ENCODE measurements at regions not wholly inside any gene's neighbourhood (a gene's known extent, or its start where the extent isn't known, plus 50 kb on each side); places are given as distances from the start of the nearest gene placed in this dataset.

- TF ChIP-seq EZH2 (IDR thresholded peaks at IDR 0.05), result no peak
Observed at GRCh38 chr3:54065586-54065985, 56.8 kb upstream of the CACNA2D3 start (continued).

GRCh38 chr3:54065140-54065539, 57.2 kb upstream of the CACNA2D3 start:
- H4K20me1 ChIP-seq (ENCODE audit: insufficient read depth), result no peaks in the 10 kb centered on the region
- H3K9me2 ChIP-seq (ENCODE audit: insufficient read depth), result no peaks in the 10 kb centered on the region
- no peaks in the 10 kb centered on the region for H3K9me3 ChIP-seq (ENCODE audit: control insufficient read depth in 1 of 2, insufficient read depth in 1 of 2, low read depth in 1 of 2, low read length in 2 of 2)
- no peak overlapping the region for H3K4me2 ChIP-seq (ENCODE audit: low read length)
- no peaks in the 10 kb centered on the region for H3K36me3 ChIP-seq (ENCODE audit: control insufficient read depth in 1 of 2, insufficient read depth in 2 of 2, low read length in 2 of 2)
- H3K4me1 ChIP-seq (ENCODE audit: control insufficient read depth in 1 of 2, insufficient read depth in 2 of 2, low read length in 2 of 2), result no peaks in the 10 kb centered on the region
- no peaks in the 10 kb centered on the region for H3K79me2 ChIP-seq (ENCODE audit: insufficient read depth, low read length)
- H3K27ac ChIP-seq (ENCODE audit: low read depth, low read length), result no peak overlapping the region
- no TSS peak for BruUV-seq (replicated peaks)
- no peak overlapping the region for H3K9ac ChIP-seq (ENCODE audit: low read length)
- no peak overlapping the region for H2AFZ ChIP-seq (ENCODE audit: low read depth, low read length, poor library complexity, severe bottlenecking)
- H3K27me3 ChIP-seq (ENCODE audit: insufficient read depth, low read length), result no peaks in the 10 kb centered on the region; the same call in 1 of the 2 replicates
- TF ChIP-seq YY1 (IDR thresholded peaks at IDR 0.05; ENCODE audit: extremely low read depth, insufficient replicate concordance, low read depth, low read length), result no peak
- intact Hi-C loops (cut with micrococcal nuclease), result no loop called here
- H3K4me3 ChIP-seq (replicated peaks in 1 of 2; ENCODE audit: low read depth in 1 of 2, low read length in 2 of 2), result no peak overlapping the region
- CTCF ChIA-PET, result no interaction called here
- ATAC-seq, result no peak
- no peak for DNase-seq (ENCODE audit: low read depth, low spot score)
- RAD21 ChIA-PET (ENCODE audit: low non-redundant PET in 1 of 2, low total read pairs in 2 of 2, uncharacterized antibody in 2 of 2, unreplicated experiment in 2 of 2), result no interaction called here
- POLR2A ChIA-PET, result no interaction called here

GRCh38 chr3:54064486-54064885, 57.9 kb upstream of the CACNA2D3 start:
- no peak overlapping the region for H3K9ac ChIP-seq (ENCODE audit: low read length)
- H3K4me3 ChIP-seq (replicated peaks in 1 of 2; ENCODE audit: low read depth in 1 of 2, low read length in 2 of 2), result no peak overlapping the region
- no peaks in the 10 kb centered on the region for H3K36me3 ChIP-seq (ENCODE audit: control insufficient read depth in 1 of 2, insufficient read depth in 2 of 2, low read length in 2 of 2)
- TF ChIP-seq YY1 (IDR thresholded peaks at IDR 0.05; ENCODE audit: extremely low read depth, insufficient replicate concordance, low read depth, low read length), result no peak
- no peak for TF ChIP-seq SRF (IDR thresholded peaks at IDR 0.05; ENCODE audit: low read depth)
- no peak for TF ChIP-seq ZFX (IDR thresholded peaks at IDR 0.05)
- no peak for TF ChIP-seq ZBTB33 (IDR thresholded peaks at IDR 0.05; ENCODE audit: extremely low read depth, insufficient replicate concordance, low read length)
- TF ChIP-seq CEBPB (IDR thresholded peaks at IDR 0.05; ENCODE audit: low read depth), result no peak
- no peak for TF ChIP-seq EGR1 (IDR thresholded peaks at IDR 0.05; ENCODE audit: low read depth)
- TF ChIP-seq POLR2A (IDR thresholded peaks at IDR 0.05; ENCODE audit: borderline replicate concordance, extremely low read depth, insufficient read depth, insufficient read length), result no peak
- TF ChIP-seq ATF3 (IDR thresholded peaks at IDR 0.05), result no peak
- TF ChIP-seq JUND (IDR thresholded peaks at IDR 0.05), result no peak
- no peak for TF ChIP-seq CBX3 (IDR thresholded peaks at IDR 0.05; ENCODE audit: low read depth)
- no peak for TF ChIP-seq RAD21 (IDR thresholded peaks at IDR 0.05; ENCODE audit: low read depth)
- TF ChIP-seq SP1 (IDR thresholded peaks at IDR 0.05; ENCODE audit: low read depth), result no peak
- no peaks in the 10 kb centered on the region; the same call in 1 of the 2 replicates for H3K27me3 ChIP-seq (ENCODE audit: insufficient read depth, low read length)
- ChIA-PET RAD21 (ENCODE audit: low non-redundant PET in 1 of 2, low total read pairs in 2 of 2, uncharacterized antibody in 2 of 2, unreplicated experiment in 2 of 2) (no interaction called here), CTCF (no interaction called here), POLR2A (no interaction called here)
- ATAC-seq, result no peak
- no peak overlapping the region for H2AFZ ChIP-seq (ENCODE audit: low read depth, low read length, poor library complexity, severe bottlenecking)
- BruUV-seq (replicated peaks), result no TSS peak
- no peaks in the 10 kb centered on the region for H3K4me1 ChIP-seq (ENCODE audit: control insufficient read depth in 1 of 2, insufficient read depth in 2 of 2, low read length in 2 of 2)
- no peak for DNase-seq (ENCODE audit: low read depth, low spot score)
- H3K9me3 ChIP-seq (ENCODE audit: control insufficient read depth in 1 of 2, insufficient read depth in 1 of 2, low read depth in 1 of 2, low read length in 2 of 2), result no peaks in the 10 kb centered on the region
- intact Hi-C loops (cut with micrococcal nuclease), result no loop called here
- no peak overlapping the region for H3K4me2 ChIP-seq (ENCODE audit: low read length)
- H3K27ac ChIP-seq (ENCODE audit: low read depth, low read length), result no peak overlapping the region
- H3K9me2 ChIP-seq (ENCODE audit: insufficient read depth), result no peaks in the 10 kb centered on the region
- no peaks in the 10 kb centered on the region for H3K79me2 ChIP-seq (ENCODE audit: insufficient read depth, low read length)
- no peaks in the 10 kb centered on the region for H4K20me1 ChIP-seq (ENCODE audit: insufficient read depth)
